Mammary epithelial cell (primary cell): ENCODE measurements at regions not wholly inside any gene's neighbourhood (a gene's known extent, or its start where the extent isn't known, plus 50 kb on each side); places are given as distances from the start of the nearest gene placed in this dataset.
"Not testable (repeated sequence)": the region's sequence is repeated elsewhere in the genome, so short reads cannot be mapped to it uniquely, and the experiment has no call there.

Experiments
- CTCF ChIP-seq, 2 donors: IDR thresholded peaks in 1 of 2; conservative IDR thresholded peaks in 1 of 2; 2 replicates each; pipeline ENCODE4 v1.5.1; 2011 to 2012; ENCODE audit warnings: inconsistent platforms in 2 of 2, low read length in 2 of 2, mild to moderate bottlenecking in 2 of 2, control low read depth in 1 of 2, low read depth in 1 of 2; ENCODE audit not compliant: insufficient read depth in 1 of 2; ENCODE audit errors: extremely low read depth in 1 of 2
- EZH2 ChIP-seq: IDR thresholded peaks from 2 replicates; pipeline ENCODE4 v1.6.1; 2012; ENCODE audit warnings: low read length, inconsistent platforms, borderline replicate concordance

GRCh38 chr1:222977294-222977693, 162.5 kb downstream of the DISP1 start:
- not testable (repeated sequence) for TF ChIP-seq CTCF (conservative IDR thresholded peaks at IDR 0.05 in 1 of 2, IDR thresholded peaks at IDR 0.05 in 1 of 2; ENCODE audit: extremely low read depth in 1 of 2, insufficient read depth in 1 of 2, low read depth in 1 of 2, low read length in 2 of 2); EZH2
